H9 (cell line): ENCODE measurements at regions not wholly inside any gene's neighbourhood (a gene's known extent, or its start where the extent isn't known, plus 50 kb on each side); places are given as distances from the start of the nearest gene placed in this dataset.

Source experiments
- DNase-seq: peaks from one replicate; pipeline ENCODE4 v3.0.0-alpha.2; 2017
- H2AFZ ChIP-seq: one replicate; pipeline ENCODE4 v1.6.1; 2013; ENCODE audit warnings: mild to moderate bottlenecking, low read length, control low read depth, moderate library complexity
- H2AK5ac ChIP-seq: 2 replicates; pipeline ENCODE4 v1.6.1; 2013; ENCODE audit warnings: low read length, control low read depth, mixed read lengths; ENCODE audit not compliant: insufficient read length
- H2BK120ac ChIP-seq: one replicate; pipeline ENCODE4 v1.6.1; 2013; ENCODE audit warnings: low read depth, mild to moderate bottlenecking, low read length, control low read depth, inconsistent platforms; ENCODE audit not compliant: poor library complexity, severe bottlenecking
- H2BK12ac ChIP-seq: 2 replicates; pipeline ENCODE4 v1.6.1; 2013; ENCODE audit warnings: low read length, control low read depth, mixed read lengths, low read depth; ENCODE audit not compliant: insufficient read length
- H2BK15ac ChIP-seq: 2 replicates; pipeline ENCODE4 v1.6.1; 2013; ENCODE audit warnings: low read depth, low read length, control low read depth
- H2BK20ac ChIP-seq: one replicate; pipeline ENCODE4 v1.6.1; 2013; ENCODE audit warnings: low read depth, mild to moderate bottlenecking, low read length, control low read depth, inconsistent platforms; ENCODE audit not compliant: poor library complexity, severe bottlenecking
- H2BK5ac ChIP-seq: 2 replicates; pipeline ENCODE4 v1.6.1; 2013; ENCODE audit warnings: low read length, control low read depth, mixed read lengths; ENCODE audit not compliant: insufficient read length
- H3K14ac ChIP-seq: 2 replicates; pipeline ENCODE4 v1.6.1; 2013; ENCODE audit warnings: low read length, control low read depth; ENCODE audit not compliant: insufficient read depth
- H3K18ac ChIP-seq: 2 replicates; pipeline ENCODE4 v1.6.1; 2013; ENCODE audit warnings: low read depth, mild to moderate bottlenecking, mixed read lengths, low read length, control low read depth; ENCODE audit not compliant: insufficient read length
- H3K23ac ChIP-seq: 2 replicates; pipeline ENCODE4 v1.6.1; 2013; ENCODE audit warnings: low read length, control low read depth, mixed read lengths, low read depth; ENCODE audit not compliant: insufficient read length
- H3K23me2 ChIP-seq: 2 replicates; pipeline ENCODE4 v1.6.1; 2013; ENCODE audit warnings: low read depth, mild to moderate bottlenecking, mixed read lengths, low read length, control low read depth; ENCODE audit not compliant: insufficient read length, poor library complexity, severe bottlenecking
- H3K27ac ChIP-seq: 2 replicates; pipeline ENCODE4 v1.5.1; 2013; ENCODE audit warnings: low read length, control low read depth, mixed read lengths, low read depth; ENCODE audit not compliant: insufficient read length
- H3K27me3 ChIP-seq: 2 replicates; pipeline ENCODE4 v1.6.1; 2013; ENCODE audit warnings: low read length, control low read depth, inconsistent platforms; ENCODE audit not compliant: insufficient read depth
- H3K4ac ChIP-seq: 2 replicates; pipeline ENCODE4 v1.6.1; 2013; ENCODE audit warnings: low read depth, mild to moderate bottlenecking, control low read depth, inconsistent platforms, low read length, moderate library complexity
- H3K4me1 ChIP-seq: 2 replicates; pipeline ENCODE4 v1.6.1; 2013; ENCODE audit warnings: low read length, control low read depth, inconsistent platforms; ENCODE audit not compliant: insufficient read depth
- H3K4me2 ChIP-seq: 2 replicates; pipeline ENCODE4 v1.6.1; 2013; ENCODE audit warnings: low read length, control low read depth, mixed read lengths; ENCODE audit not compliant: insufficient read length, insufficient read depth
- H3K56ac ChIP-seq: 2 replicates; pipeline ENCODE4 v1.6.1; 2013; ENCODE audit warnings: low read depth, mild to moderate bottlenecking, mixed read lengths, low read length, control low read depth; ENCODE audit not compliant: insufficient read length
- H3K79me1 ChIP-seq: 2 replicates; pipeline ENCODE4 v1.6.1; 2013; ENCODE audit warnings: low read depth, mild to moderate bottlenecking, moderate library complexity, low read length, control low read depth, inconsistent platforms; ENCODE audit not compliant: insufficient read depth, poor library complexity, severe bottlenecking
- H3K79me2 ChIP-seq: 2 replicates; pipeline ENCODE4 v1.6.1; 2013; ENCODE audit warnings: low read length, control low read depth, inconsistent platforms; ENCODE audit not compliant: insufficient read depth
- H3K9ac ChIP-seq: 2 replicates; pipeline ENCODE4 v1.6.1; 2013; ENCODE audit warnings: low read length, control low read depth, mixed read lengths; ENCODE audit not compliant: insufficient read length; ENCODE audit errors: extremely low read depth
- H3K9me3 ChIP-seq: one replicate; pipeline ENCODE4 v1.6.1; 2013; ENCODE audit warnings: low read depth, low read length, inconsistent platforms; ENCODE audit not compliant: control insufficient read depth
- H3T11ph ChIP-seq: one replicate; pipeline ENCODE4 v1.6.1; 2013; ENCODE audit warnings: mild to moderate bottlenecking, low read length, control low read depth, inconsistent platforms
- H4K20me1 ChIP-seq: one replicate; pipeline ENCODE4 v1.6.1; 2013; ENCODE audit not compliant: control insufficient read depth, insufficient read length, insufficient read depth
- H4K5ac ChIP-seq: 2 replicates; pipeline ENCODE4 v1.6.1; 2013; ENCODE audit warnings: low read depth, mild to moderate bottlenecking, mixed read lengths, low read length, control low read depth; ENCODE audit not compliant: insufficient read length
- H4K8ac ChIP-seq: replicated peaks from 2 replicates; pipeline ENCODE4 v1.6.1; 2013; ENCODE audit warnings: low read length, control low read depth, mixed read lengths, low read depth; ENCODE audit not compliant: insufficient read length
- H4K91ac ChIP-seq: 2 replicates; pipeline ENCODE4 v1.6.1; 2013; ENCODE audit warnings: low read depth, mild to moderate bottlenecking, moderate library complexity, mixed read lengths, low read length, control low read depth; ENCODE audit not compliant: insufficient read length
- H3K27ac Mint-ChIP-seq, 3 experiments: 2 replicates in 2 of 3; 3 replicates in 1 of 3; pipeline ENCODE4 v1.8.0; 2020 to 2021; ENCODE audit warnings: mixed read lengths in 3 of 3, mild to moderate bottlenecking in 1 of 3, moderate library complexity in 1 of 3
- H3K27me3 Mint-ChIP-seq: 2 replicates; pipeline ENCODE4 v1.8.0; 2021; ENCODE audit warnings: low read depth, mild to moderate bottlenecking, moderate library complexity, mixed read lengths
- H3K36me3 Mint-ChIP-seq, 3 experiments: 2 replicates in 2 of 3; 3 replicates in 1 of 3; pipeline ENCODE4 v1.8.0; 2020 to 2021; ENCODE audit warnings: low read depth in 3 of 3, mixed read lengths in 3 of 3; ENCODE audit not compliant: insufficient read depth in 1 of 3
- H3K4me1 Mint-ChIP-seq, 2 experiments: 2 replicates each; pipeline ENCODE4 v1.8.0; 2020; ENCODE audit warnings: mixed read lengths in 2 of 2
- H3K4me3 Mint-ChIP-seq, 2 experiments: 2 replicates in 1 of 2; 3 replicates in 1 of 2; pipeline ENCODE4 v1.8.0; 2020 to 2021; ENCODE audit warnings: mild to moderate bottlenecking in 2 of 2, mixed read lengths in 2 of 2, moderate library complexity in 1 of 2
- H3K9me3 Mint-ChIP-seq, 2 experiments: 2 replicates in 1 of 2; 3 replicates in 1 of 2; pipeline ENCODE4 v1.8.0; 2020; ENCODE audit warnings: mild to moderate bottlenecking in 2 of 2, mixed read lengths in 2 of 2, moderate library complexity in 1 of 2
- WGBS: extraction: QIAGEN DNeasy Blood & Tissue Kit; methylation state at CpG from one replicate; pipeline ENCODE4 v1.1.7; 2013; ENCODE audit warnings: missing lambda C conversion rate, low lambda C conversion rate, mixed read lengths; ENCODE audit not compliant: insufficient read length; ENCODE audit errors: extremely low coverage; 5-methylcytosine and 5-hydroxymethylcytosine counted together
- TF ChIP-seq, protein P1 (sequence below): fragments of 200-600 bp; sonication (generic); conservative IDR thresholded peaks from 3 replicates; pipeline ENCODE4 v1.8.0; 2021; ENCODE audit warnings: antibody characterized with exemption, mild to moderate bottlenecking

DNA sequence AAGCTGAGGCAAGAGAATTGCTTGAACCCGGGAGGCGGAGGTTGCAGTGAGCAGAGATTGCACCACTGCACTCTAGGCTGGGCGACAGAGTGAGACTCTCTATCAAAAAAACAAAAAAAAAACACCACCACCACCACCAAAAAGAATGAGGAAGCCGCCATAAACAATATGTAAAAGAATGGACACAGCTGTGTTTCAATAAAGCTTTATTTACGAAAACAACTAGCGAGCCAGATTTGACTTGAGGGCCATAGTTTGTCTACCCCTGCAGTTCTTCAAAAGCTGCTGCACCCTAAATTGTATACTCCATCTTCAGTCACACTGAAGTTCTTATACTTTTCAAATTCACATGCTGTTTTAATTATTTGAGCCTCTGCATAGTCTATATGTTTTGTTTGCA lies 306.5 kb upstream of the KLF3 start:
- Histone ChIP-seq H3K27ac (no peak overlapping the region), H2AFZ (no peak overlapping the region), H4K20me1 (no peaks in the 10 kb centered on the region), H3K9me3 (no peaks in the 10 kb centered on the region), H2BK12ac (no peak overlapping the region), H3K56ac (no peak overlapping the region), H3K79me2 (no peaks in the 10 kb centered on the region), H2BK20ac (no peak overlapping the region), H3K23ac (no peak overlapping the region), H2BK15ac (no peak overlapping the region), H4K5ac (no peak overlapping the region), H2BK120ac (no peak overlapping the region), H3K23me2 (no peaks in the 10 kb centered on the region), H3K9ac (no peak overlapping the region), H3K4me2 (no peak overlapping the region), H3K27me3 (no peaks in the 10 kb centered on the region), H4K8ac (no peak overlapping the region), H3K4me1 (no peaks in the 10 kb centered on the region), H3T11ph (no peak overlapping the region), H3K14ac (no peak overlapping the region), H4K91ac (no peak overlapping the region), H2AK5ac (no peak overlapping the region), H3K18ac (no peak overlapping the region), H2BK5ac (no peak overlapping the region), H3K79me1 (no peaks in the 10 kb centered on the region), H3K4ac (no peak overlapping the region)
- Mint-ChIP-seq H3K4me1 (peaks cover 0 to under 1% of the 10 kb centered on the region in 2 experiments; a peak in 1 of 4 replicates), H3K27ac (no peak overlapping the region), H3K36me3 (no peaks in the 10 kb centered on the region; a peak in 1 of 7 replicates), H3K9me3 (peaks cover 6 to 7% of the 10 kb centered on the region in 2 experiments; a peak in 4 of 5 replicates), H3K27me3 (no peaks in the 10 kb centered on the region), H3K4me3 (no peak overlapping the region)
- no peak for DNase-seq
- TF ChIP-seq, protein P1, sequence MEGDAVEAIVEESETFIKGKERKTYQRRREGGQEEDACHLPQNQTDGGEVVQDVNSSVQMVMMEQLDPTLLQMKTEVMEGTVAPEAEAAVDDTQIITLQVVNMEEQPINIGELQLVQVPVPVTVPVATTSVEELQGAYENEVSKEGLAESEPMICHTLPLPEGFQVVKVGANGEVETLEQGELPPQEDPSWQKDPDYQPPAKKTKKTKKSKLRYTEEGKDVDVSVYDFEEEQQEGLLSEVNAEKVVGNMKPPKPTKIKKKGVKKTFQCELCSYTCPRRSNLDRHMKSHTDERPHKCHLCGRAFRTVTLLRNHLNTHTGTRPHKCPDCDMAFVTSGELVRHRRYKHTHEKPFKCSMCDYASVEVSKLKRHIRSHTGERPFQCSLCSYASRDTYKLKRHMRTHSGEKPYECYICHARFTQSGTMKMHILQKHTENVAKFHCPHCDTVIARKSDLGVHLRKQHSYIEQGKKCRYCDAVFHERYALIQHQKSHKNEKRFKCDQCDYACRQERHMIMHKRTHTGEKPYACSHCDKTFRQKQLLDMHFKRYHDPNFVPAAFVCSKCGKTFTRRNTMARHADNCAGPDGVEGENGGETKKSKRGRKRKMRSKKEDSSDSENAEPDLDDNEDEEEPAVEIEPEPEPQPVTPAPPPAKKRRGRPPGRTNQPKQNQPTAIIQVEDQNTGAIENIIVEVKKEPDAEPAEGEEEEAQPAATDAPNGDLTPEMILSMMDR, result no peak
- no CpG with 5 or more reads among the region's 6 CpGs for WGBS
